PC-3 (cell line): ENCODE measurements at regions not wholly inside any gene's neighbourhood (a gene's known extent, or its start where the extent isn't known, plus 50 kb on each side); places are given as distances from the start of the nearest gene placed in this dataset.

Experiments used
- ATAC-seq: fragments of 200-7000 bp; cut with Tn5 transposase; 2 replicates; pipeline ENCODE4 v1.9.1; 2020; ENCODE audit warnings: mild to moderate bottlenecking, moderate library complexity
- BruUV-seq: library from RNA; stranded (reverse); fragments of 400-500 nt; replicated peaks from 2 replicates; lab custom pipeline; 2021; lab: Mats Ljungman, UMichigan
- CTCF ChIA-PET: fragments of 300-600 bp; sonication (Branson Sonifier 250); formaldehyde crosslinking; loops from one replicate; lab custom pipeline; 2022; ENCODE audit warnings: antibody characterized with exemption; lab: Charles Lee
- POLR2A ChIA-PET: fragments of 300-600 bp; sonication (Branson Sonifier 250); formaldehyde crosslinking; loops from one replicate; lab custom pipeline; 2022; ENCODE audit warnings: antibody characterized with exemption; ENCODE audit not compliant: unreplicated experiment; lab: Charles Lee
- DNase-seq: peaks from one replicate; pipeline ENCODE4 v3.0.0-alpha.2; 2015
- H2AFZ ChIP-seq: fragments of 300-600 bp; sonication (generic); 2 replicates; pipeline ENCODE4 v1.6.0; 2016; ENCODE audit warnings: antibody characterized with exemption, low read length
- H3F3A ChIP-seq: fragments of 300-600 bp; sonication (generic); one replicate; pipeline ENCODE4 v1.6.0; 2017; ENCODE audit warnings: antibody characterized with exemption, low read length, control low read depth, mild to moderate bottlenecking; ENCODE audit not compliant: unreplicated experiment
- H3K27ac ChIP-seq: fragments of 300-600 bp; sonication (generic); 2 replicates; pipeline ENCODE4 v1.5.1; 2016; ENCODE audit warnings: mild to moderate bottlenecking, low read length
- H3K27me3 ChIP-seq: fragments of 300-600 bp; sonication (generic); 2 replicates; pipeline ENCODE4 v1.6.1; 2016; ENCODE audit warnings: low read length, mixed read lengths
- H3K36me3 ChIP-seq: fragments of 300-600 bp; sonication (generic); 2 replicates; pipeline ENCODE4 v1.6.1; 2016; ENCODE audit warnings: low read depth, mixed run types, low read length, mixed read lengths
- H3K4me1 ChIP-seq: fragments of 300-600 bp; sonication (generic); 2 replicates; pipeline ENCODE4 v1.5.1; 2016; ENCODE audit warnings: low read length; ENCODE audit not compliant: insufficient read depth
- H3K4me2 ChIP-seq: fragments of 300-600 bp; sonication (generic); 2 replicates; pipeline ENCODE4 v1.6.0; 2016; ENCODE audit warnings: low read length
- H3K4me3 ChIP-seq: fragments of 300-600 bp; sonication (generic); 2 replicates; pipeline ENCODE4 v1.5.1; 2016; ENCODE audit warnings: mild to moderate bottlenecking, low read length, mixed read lengths
- H3K79me2 ChIP-seq: fragments of 300-600 bp; sonication (generic); 2 replicates; pipeline ENCODE4 v1.6.1; 2017; ENCODE audit warnings: low read length, mixed read lengths
- H3K9ac ChIP-seq: fragments of 300-600 bp; sonication (generic); 2 replicates; pipeline ENCODE4 v1.6.0; 2016; ENCODE audit warnings: mild to moderate bottlenecking, low read length
- H3K9me2 ChIP-seq: fragments of 300-600 bp; sonication (generic); replicated peaks from 2 replicates; pipeline ENCODE4 v1.6.1; 2016; ENCODE audit warnings: mixed run types, low read length, mixed read lengths
- H3K9me3 ChIP-seq: fragments of 300-600 bp; sonication (generic); 2 replicates; pipeline ENCODE4 v1.6.1; 2016; ENCODE audit warnings: low read length, mixed read lengths
- H4K20me1 ChIP-seq: fragments of 300-600 bp; sonication (generic); 2 replicates; pipeline ENCODE4 v1.6.1; 2016; ENCODE audit warnings: low read length, mixed read lengths
- CTCF ChIP-seq: fragments of 300-600 bp; sonication (generic); conservative IDR thresholded peaks from 2 replicates; pipeline ENCODE4 v1.5.1; 2017; ENCODE audit warnings: antibody characterized with exemption, low read depth, mild to moderate bottlenecking, low read length
- EZH2 ChIP-seq: fragments of 300-600 bp; sonication (generic); IDR thresholded peaks from one replicate; pipeline ENCODE4 v1.6.1; 2017; ENCODE audit warnings: antibody characterized with exemption, mild to moderate bottlenecking, low read length; ENCODE audit not compliant: unreplicated experiment
- EZH2phosphoT487 ChIP-seq: fragments of 300-600 bp; sonication (generic); IDR thresholded peaks from 2 replicates; pipeline ENCODE4 v1.6.1; 2018; ENCODE audit warnings: mild to moderate bottlenecking, antibody characterized with exemption, low read length, borderline replicate concordance
- intact Hi-C: fragments of 100-400 bp; cut with micrococcal nuclease; formaldehyde crosslinking; loops from 2 replicates; pipeline ENCODE4 v1.9.0; 2023

DNA sequence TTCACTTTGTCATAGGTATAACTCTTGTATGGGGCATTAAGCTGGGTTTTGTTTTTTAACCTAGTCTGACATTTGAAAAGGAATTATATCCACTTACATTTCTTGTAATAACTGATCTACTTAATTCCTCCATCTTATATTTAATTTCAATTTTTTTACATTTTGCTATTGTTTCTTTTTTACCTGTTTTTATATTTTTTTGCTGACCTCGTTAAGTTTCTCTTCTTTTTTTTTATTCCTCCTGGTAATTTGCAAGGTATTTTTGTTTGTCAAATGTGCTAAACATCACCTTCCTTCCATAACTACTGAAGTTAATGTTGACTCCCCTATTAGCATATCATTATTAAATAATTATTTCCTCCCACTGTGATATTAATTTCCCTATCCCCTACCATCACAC lies 87.7 kb upstream of the NR2F2 start:
- no peak overlapping the region for H3K4me3 ChIP-seq
- H3K4me2 ChIP-seq, result no peak overlapping the region
- H3K9ac ChIP-seq, result no peak overlapping the region
- no TSS peak for BruUV-seq
- H3F3A ChIP-seq, result no peaks in the 10 kb centered on the region
- H2AFZ ChIP-seq, result no peak overlapping the region
- H3K27ac ChIP-seq, result no peak overlapping the region
- H3K4me1 ChIP-seq, result no peaks in the 10 kb centered on the region
- no peaks in the 10 kb centered on the region for H3K9me2 ChIP-seq
- no peak for ATAC-seq
- no peaks in the 10 kb centered on the region for H3K36me3 ChIP-seq
- ChIA-PET POLR2A (no interaction called here), CTCF (no interaction called here)
- no peaks in the 10 kb centered on the region for H3K27me3 ChIP-seq
- no peaks in the 10 kb centered on the region for H3K79me2 ChIP-seq
- intact Hi-C loops, result no loop called here
- no peak for TF ChIP-seq EZH2phosphoT487
- TF ChIP-seq EZH2, result no peak
- TF ChIP-seq CTCF, result no peak
- H3K9me3 ChIP-seq, result no peaks in the 10 kb centered on the region
- H4K20me1 ChIP-seq, result no peaks in the 10 kb centered on the region
- DNase-seq, result no peak

DNA sequence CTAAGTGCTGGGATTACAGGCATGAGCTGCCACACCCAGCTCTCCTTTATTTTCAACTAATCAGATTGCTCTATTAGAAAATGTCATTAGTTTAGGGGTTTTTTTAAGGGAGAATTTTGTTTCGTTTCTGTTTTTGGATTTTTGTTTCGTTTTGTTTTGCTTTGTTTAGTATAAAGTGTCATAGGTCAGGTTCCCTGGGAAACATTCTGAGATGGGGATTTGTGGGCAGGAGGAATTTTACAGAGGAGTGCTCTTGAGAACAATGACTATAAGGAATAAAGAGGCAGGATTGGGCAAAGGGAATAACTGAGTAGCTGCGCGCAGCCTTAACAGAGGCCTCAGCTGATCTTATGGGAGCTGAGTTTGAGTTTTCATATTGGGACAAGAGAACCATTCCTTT lies 86.8 kb upstream of the NR2F2 start:
- ChIA-PET CTCF (no interaction called here), POLR2A (no interaction called here)
- no peaks in the 10 kb centered on the region for H3F3A ChIP-seq
- no peaks in the 10 kb centered on the region for H3K4me1 ChIP-seq
- no peaks in the 10 kb centered on the region for H3K27me3 ChIP-seq
- H3K9me3 ChIP-seq, result no peaks in the 10 kb centered on the region
- no peak overlapping the region for H3K9ac ChIP-seq
- ATAC-seq (no peak), DNase-seq (no peak)
- H2AFZ ChIP-seq, result no peak overlapping the region
- no peak for TF ChIP-seq EZH2
- no peak for TF ChIP-seq EZH2phosphoT487
- no peak for TF ChIP-seq CTCF
- no peaks in the 10 kb centered on the region for H4K20me1 ChIP-seq
- H3K27ac ChIP-seq, result no peak overlapping the region
- BruUV-seq, result no TSS peak
- no peaks in the 10 kb centered on the region for H3K79me2 ChIP-seq
- no peaks in the 10 kb centered on the region for H3K9me2 ChIP-seq
- intact Hi-C loops, result no loop called here
- no peaks in the 10 kb centered on the region for H3K36me3 ChIP-seq
- H3K4me3 ChIP-seq, result no peak overlapping the region
- no peak overlapping the region for H3K4me2 ChIP-seq

DNA sequence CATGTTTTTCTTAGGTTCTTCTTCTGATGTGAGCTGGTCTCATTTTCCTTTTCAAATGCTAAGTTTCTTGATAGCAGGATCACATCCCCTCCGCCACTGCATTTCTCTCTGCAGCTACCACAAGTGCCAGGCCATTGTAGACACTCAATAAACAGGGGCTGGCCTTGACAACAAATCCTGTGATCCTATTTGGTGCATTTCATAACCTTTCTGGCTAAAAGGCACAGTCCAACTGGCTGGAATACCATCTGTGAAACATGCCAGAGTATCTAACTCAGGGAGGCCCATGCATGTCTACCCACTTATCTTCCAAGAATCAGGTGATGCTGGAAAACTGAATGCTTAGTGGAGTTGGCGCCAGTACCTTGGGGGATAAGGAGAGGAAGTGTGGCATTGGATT lies 85.2 kb upstream of the NR2F2 start:
- no peaks in the 10 kb centered on the region for H3K27me3 ChIP-seq
- no peak for DNase-seq
- no TSS peak for BruUV-seq
- H3K9me2 ChIP-seq, result no peaks in the 10 kb centered on the region
- intact Hi-C loops, result no loop called here
- TF ChIP-seq CTCF (no peak), EZH2 (no peak), EZH2phosphoT487 (no peak)
- no peak overlapping the region for H3K27ac ChIP-seq
- POLR2A ChIA-PET, result no interaction called here
- no peaks in the 10 kb centered on the region for H4K20me1 ChIP-seq
- H3K4me1 ChIP-seq, result no peaks in the 10 kb centered on the region
- H3K4me2 ChIP-seq, result no peak overlapping the region
- CTCF ChIA-PET, result no interaction called here
- no peak overlapping the region for H3K4me3 ChIP-seq
- H3K9me3 ChIP-seq, result no peaks in the 10 kb centered on the region
- H3K36me3 ChIP-seq, result no peaks in the 10 kb centered on the region
- no peaks in the 10 kb centered on the region for H3F3A ChIP-seq
- H3K79me2 ChIP-seq, result no peaks in the 10 kb centered on the region
- H3K9ac ChIP-seq, result no peak overlapping the region
- no peak for ATAC-seq
- H2AFZ ChIP-seq, result no peak overlapping the region
